ES-I3 (cell line): ENCODE measurements at regions not wholly inside any gene's neighbourhood (a gene's known extent, or its start where the extent isn't known, plus 50 kb on each side); places are given as distances from the start of the nearest gene placed in this dataset.
"Not testable (repeated sequence)": the region's sequence is repeated elsewhere in the genome, so short reads cannot be mapped to it uniquely, and the experiment has no call there.

Source experiments
- H3K36me3 ChIP-seq: 2 replicates; pipeline ENCODE4 v1.6.1; 2013; ENCODE audit warnings: mild to moderate bottlenecking, low read length, control low read depth, moderate library complexity; ENCODE audit not compliant: insufficient read depth
- H3K4me1 ChIP-seq: 2 replicates; pipeline ENCODE4 v1.6.1; 2013; ENCODE audit warnings: mild to moderate bottlenecking, control low read depth, low read length; ENCODE audit not compliant: insufficient read depth
- H3K9ac ChIP-seq: 2 replicates; pipeline ENCODE4 v1.6.1; 2013; ENCODE audit warnings: low read depth, mild to moderate bottlenecking, low read length, moderate library complexity
- H3K9me3 ChIP-seq: 2 replicates; pipeline ENCODE4 v1.6.1; 2013; ENCODE audit warnings: mild to moderate bottlenecking, low read length, moderate library complexity; ENCODE audit not compliant: control insufficient read depth, insufficient read depth

GRCh38 chr1:761791-762190, 75.3 kb upstream of the OR4F16 start:
- H3K4me1 ChIP-seq, H3K9ac ChIP-seq: not testable (repeated sequence)

DNA sequence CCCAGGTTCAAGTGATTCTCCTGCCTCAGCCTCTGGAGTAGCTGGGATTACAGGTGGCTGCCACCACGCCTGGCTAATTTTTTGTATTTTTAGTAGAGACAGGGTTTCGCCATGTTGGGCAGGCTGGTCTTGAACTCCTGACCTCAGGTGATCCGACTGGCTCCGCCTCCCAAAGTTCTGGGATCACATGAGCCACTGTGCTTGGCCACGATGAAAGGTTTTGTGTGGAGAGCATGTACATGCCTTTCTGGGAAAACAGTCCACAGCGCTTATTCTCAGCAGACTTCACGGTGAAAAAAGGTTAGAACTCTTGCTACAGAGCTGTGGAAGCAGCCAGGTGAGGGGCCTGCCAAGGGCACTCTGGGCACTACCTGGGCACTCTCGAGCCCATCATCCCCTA, 85.0 kb upstream of the OR4F16 start:
- not testable (repeated sequence) for H3K36me3 ChIP-seq, H3K9me3 ChIP-seq, H3K4me1 ChIP-seq, H3K9ac ChIP-seq

More at GRCh38 chr1:761791-762190, 75.3 kb upstream of the OR4F16 start:
- not testable (repeated sequence) for H3K36me3 ChIP-seq, H3K9me3 ChIP-seq

DNA sequence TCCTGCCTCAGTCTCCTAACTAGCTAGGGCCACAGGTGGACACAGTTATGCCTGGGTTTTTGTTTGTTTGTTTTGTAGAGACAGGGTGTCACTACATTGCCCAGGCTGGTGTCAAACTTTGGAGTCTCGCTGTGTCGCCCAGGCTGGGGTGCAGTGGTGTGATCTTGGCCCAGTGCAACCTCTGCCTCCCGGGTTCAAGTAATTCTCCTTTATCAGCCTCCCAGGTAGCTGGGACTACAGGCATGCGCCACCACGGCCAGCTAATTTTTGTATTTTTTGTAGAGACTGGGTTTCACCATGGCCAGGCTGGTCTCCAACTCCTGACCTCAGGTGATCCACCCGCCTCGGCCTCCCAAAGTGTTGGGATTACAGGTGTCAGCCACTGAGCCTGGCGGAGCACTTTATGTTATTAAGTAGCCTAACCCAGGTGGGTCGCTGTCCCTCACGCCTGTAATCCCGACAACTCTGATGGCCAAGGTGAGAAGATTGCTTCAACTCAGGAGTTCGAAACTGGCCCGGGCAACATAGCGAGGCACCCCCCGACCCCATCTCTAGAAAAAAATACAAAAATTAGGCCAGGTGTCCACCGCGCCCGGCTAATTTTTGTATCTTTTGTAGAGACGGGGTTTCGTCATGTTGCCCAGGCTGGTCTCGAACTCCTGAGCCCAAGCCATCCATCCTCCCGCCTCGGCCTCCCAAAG, 91.2 kb upstream of the OR4F16 start:
- not testable (repeated sequence) for H3K4me1 ChIP-seq, H3K36me3 ChIP-seq, H3K9me3 ChIP-seq
- peak overlapping the region; percentile 11; the same call in 1 of the 2 replicates for H3K9ac ChIP-seq

GRCh38 chr1:778451-779278, 92.2 kb upstream of the OR4F16 start:
- not testable (repeated sequence) for H3K9me3 ChIP-seq, H3K36me3 ChIP-seq, H3K4me1 ChIP-seq
- peak overlapping the region; percentile 85 for H3K9ac ChIP-seq

GRCh38 chr1:779621-780020, 93.2 kb upstream of the OR4F16 start:
- not testable (repeated sequence) for H3K9me3 ChIP-seq, H3K36me3 ChIP-seq, H3K9ac ChIP-seq, H3K4me1 ChIP-seq

GRCh38 chr1:788835-789234, 102.4 kb upstream of the OR4F16 start:
- Histone ChIP-seq H3K4me1 (no peaks in the 10 kb centered on the region), H3K9me3 (no peaks in the 10 kb centered on the region; the same call in 1 of the 2 replicates), H3K9ac (no peak overlapping the region), H3K36me3 (no peaks in the 10 kb centered on the region)

GRCh38 chr1:789606-790005, 103.2 kb upstream of the OR4F16 start:
- not testable (repeated sequence) for H3K4me1 ChIP-seq, H3K9ac ChIP-seq, H3K9me3 ChIP-seq, H3K36me3 ChIP-seq

GRCh38 chr1:790388-790930, 104.0 kb upstream of the OR4F16 start:
- not testable (repeated sequence) for H3K4me1 ChIP-seq, H3K36me3 ChIP-seq, H3K9ac ChIP-seq, H3K9me3 ChIP-seq

DNA sequence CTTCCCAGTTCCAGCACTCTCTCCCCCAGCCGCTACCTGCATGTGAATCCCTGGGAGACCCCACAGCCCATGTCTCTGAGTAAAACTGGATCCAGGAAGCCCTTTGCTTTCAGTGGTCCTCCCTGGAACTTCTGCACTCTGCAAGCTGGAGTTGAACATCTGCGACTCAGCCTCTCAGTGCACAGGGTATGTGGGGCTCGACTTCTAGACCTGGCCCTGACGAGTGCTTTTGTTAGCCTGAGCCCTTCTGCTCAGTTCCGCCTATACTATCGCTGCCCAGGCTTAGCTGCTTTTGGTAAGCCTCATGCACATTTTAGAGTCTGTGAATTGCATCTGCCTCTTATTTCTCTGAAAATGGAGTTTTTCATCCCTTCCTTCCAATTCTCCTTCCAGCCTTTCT, 107.9 kb upstream of the OR4F16 start:
- not testable (repeated sequence) for H3K36me3 ChIP-seq, H3K9me3 ChIP-seq, H3K4me1 ChIP-seq, H3K9ac ChIP-seq

GRCh38 chr1:794918-795584, 108.6 kb upstream of the OR4F16 start:
- H3K4me1 ChIP-seq, H3K9ac ChIP-seq, H3K36me3 ChIP-seq, H3K9me3 ChIP-seq: not testable (repeated sequence)

- not testable (repeated sequence) for H3K9ac ChIP-seq, H3K9me3 ChIP-seq, H3K36me3 ChIP-seq, H3K4me1 ChIP-seq
Measured at GRCh38 chr1:797649-798048, 111.2 kb upstream of the OR4F16 start.

GRCh38 chr1:800397-800796, 113.9 kb upstream of the OR4F16 start:
- H3K36me3 ChIP-seq, H3K9ac ChIP-seq, H3K9me3 ChIP-seq, H3K4me1 ChIP-seq: not testable (repeated sequence)

GRCh38 chr1:804378-805115, 118.1 kb upstream of the OR4F16 start:
- not testable (repeated sequence) for H3K9me3 ChIP-seq, H3K36me3 ChIP-seq, H3K9ac ChIP-seq, H3K4me1 ChIP-seq

GRCh38 chr1:805310-805709, 118.4 kb upstream of the SAMD11 start:
- not testable (repeated sequence) for H3K4me1 ChIP-seq, H3K9ac ChIP-seq, H3K9me3 ChIP-seq, H3K36me3 ChIP-seq
